HFFc6 (cell line): ENCODE measurements at regions not wholly inside any gene's neighbourhood (a gene's known extent, or its start where the extent isn't known, plus 50 kb on each side); places are given as distances from the start of the nearest gene placed in this dataset.

ENCODE experiments used
- DNase-seq: peaks from one replicate; pipeline ENCODE4 v3.0.0-alpha.2; 2018
- H3K27ac Mint-ChIP-seq: 2 replicates; pipeline ENCODE4 v1.8.0; 2020; ENCODE audit warnings: mild to moderate bottlenecking, mixed read lengths
- H3K27me3 Mint-ChIP-seq: 2 replicates; pipeline ENCODE4 v1.8.0; 2021; ENCODE audit warnings: mild to moderate bottlenecking, moderate library complexity, mixed read lengths; ENCODE audit not compliant: insufficient read depth
- H3K36me3 Mint-ChIP-seq: 2 replicates; pipeline ENCODE4 v1.8.0; 2021; ENCODE audit warnings: low read depth, mixed read lengths
- H3K4me1 Mint-ChIP-seq: 2 replicates; pipeline ENCODE4 v1.8.0; 2020; ENCODE audit warnings: low read depth, mixed read lengths
- H3K4me3 Mint-ChIP-seq: 2 replicates; pipeline ENCODE4 v1.8.0; 2020; ENCODE audit warnings: mild to moderate bottlenecking, moderate library complexity, mixed read lengths
- H3K9me3 Mint-ChIP-seq: 2 replicates; pipeline ENCODE4 v1.8.0; 2020; ENCODE audit warnings: mild to moderate bottlenecking, mixed read lengths
- CTCF ChIP-seq: fragments of 200-600 bp; sonication (generic); IDR thresholded peaks from 2 replicates; pipeline ENCODE4 v1.5.0; 2021; ENCODE audit warnings: antibody characterized with exemption, mild to moderate bottlenecking

DNA sequence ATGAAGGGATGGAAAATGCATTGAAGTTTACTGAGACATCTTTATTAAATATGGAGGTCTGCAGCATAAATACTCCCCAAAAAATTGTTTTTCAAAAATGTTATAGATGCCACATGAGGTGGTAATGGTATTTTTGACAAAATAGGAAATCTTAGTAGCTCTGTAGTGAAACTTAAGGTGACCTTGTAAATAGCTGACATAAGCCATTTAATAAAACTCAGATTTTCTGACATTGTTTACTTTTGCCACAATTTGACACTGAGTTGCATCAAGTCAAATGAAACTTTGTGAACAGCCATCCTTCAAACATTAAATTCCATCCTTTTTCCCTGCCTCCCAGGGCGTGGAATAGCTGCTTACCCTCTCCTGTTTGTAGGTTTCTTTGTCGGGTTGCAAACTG is 953.1 kb downstream of the PCDH17 start:
- no peak overlapping the region for H3K4me3 Mint-ChIP-seq
- TF ChIP-seq CTCF, result no peak
- no peaks in the 10 kb centered on the region; the same call in 1 of the 2 replicates for H3K27me3 Mint-ChIP-seq
- no peak overlapping the region for H3K27ac Mint-ChIP-seq
- no peak for DNase-seq
- H3K4me1 Mint-ChIP-seq, result no peaks in the 10 kb centered on the region
- no peaks in the 10 kb centered on the region; the same call in 1 of the 2 replicates for H3K36me3 Mint-ChIP-seq
- peaks cover 22% of the 10 kb centered on the region for H3K9me3 Mint-ChIP-seq

GRCh38 chr13:58587183-58587582 is 955.6 kb downstream of the PCDH17 start:
- no peak overlapping the region for H3K27ac Mint-ChIP-seq
- no peak for TF ChIP-seq CTCF
- peaks cover 31% of the 10 kb centered on the region for H3K9me3 Mint-ChIP-seq
- H3K4me3 Mint-ChIP-seq, result no peak overlapping the region
- DNase-seq, result no peak
- H3K27me3 Mint-ChIP-seq, result no peaks in the 10 kb centered on the region; the same call in 1 of the 2 replicates
- no peaks in the 10 kb centered on the region for H3K4me1 Mint-ChIP-seq
- H3K36me3 Mint-ChIP-seq, result no peaks in the 10 kb centered on the region; the same call in 1 of the 2 replicates

DNA sequence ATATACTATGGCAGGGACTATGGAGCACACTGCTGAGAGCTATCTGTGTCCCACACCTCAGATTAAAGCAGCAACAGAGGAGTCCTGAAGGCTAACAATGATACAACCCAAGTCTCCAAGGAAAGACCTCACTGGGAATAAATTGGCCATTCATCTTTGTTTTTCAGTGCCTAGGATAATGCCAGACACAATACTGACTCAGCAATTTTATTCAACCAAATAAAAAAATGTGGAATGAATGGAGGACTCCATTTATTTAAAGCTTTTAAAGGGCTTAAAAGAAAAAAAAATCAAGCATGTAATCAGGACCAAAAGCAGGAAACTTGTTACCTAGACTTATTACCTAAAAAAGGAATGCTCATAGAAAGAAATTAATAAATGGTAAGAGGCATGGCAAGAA is 960.5 kb downstream of the PCDH17 start:
- no peaks in the 10 kb centered on the region; the same call in none of the 2 replicates for H3K27me3 Mint-ChIP-seq
- no peak for DNase-seq
- H3K4me1 Mint-ChIP-seq, result no peaks in the 10 kb centered on the region
- TF ChIP-seq CTCF, result no peak
- H3K36me3 Mint-ChIP-seq, result no peaks in the 10 kb centered on the region
- no peak overlapping the region for H3K27ac Mint-ChIP-seq
- peaks cover 42% of the 10 kb centered on the region for H3K9me3 Mint-ChIP-seq
- no peak overlapping the region for H3K4me3 Mint-ChIP-seq

GRCh38 chr13:58592786-58593185 is 961.2 kb downstream of the PCDH17 start:
- no peak overlapping the region for H3K4me3 Mint-ChIP-seq
- no peak overlapping the region for H3K27ac Mint-ChIP-seq

DNA sequence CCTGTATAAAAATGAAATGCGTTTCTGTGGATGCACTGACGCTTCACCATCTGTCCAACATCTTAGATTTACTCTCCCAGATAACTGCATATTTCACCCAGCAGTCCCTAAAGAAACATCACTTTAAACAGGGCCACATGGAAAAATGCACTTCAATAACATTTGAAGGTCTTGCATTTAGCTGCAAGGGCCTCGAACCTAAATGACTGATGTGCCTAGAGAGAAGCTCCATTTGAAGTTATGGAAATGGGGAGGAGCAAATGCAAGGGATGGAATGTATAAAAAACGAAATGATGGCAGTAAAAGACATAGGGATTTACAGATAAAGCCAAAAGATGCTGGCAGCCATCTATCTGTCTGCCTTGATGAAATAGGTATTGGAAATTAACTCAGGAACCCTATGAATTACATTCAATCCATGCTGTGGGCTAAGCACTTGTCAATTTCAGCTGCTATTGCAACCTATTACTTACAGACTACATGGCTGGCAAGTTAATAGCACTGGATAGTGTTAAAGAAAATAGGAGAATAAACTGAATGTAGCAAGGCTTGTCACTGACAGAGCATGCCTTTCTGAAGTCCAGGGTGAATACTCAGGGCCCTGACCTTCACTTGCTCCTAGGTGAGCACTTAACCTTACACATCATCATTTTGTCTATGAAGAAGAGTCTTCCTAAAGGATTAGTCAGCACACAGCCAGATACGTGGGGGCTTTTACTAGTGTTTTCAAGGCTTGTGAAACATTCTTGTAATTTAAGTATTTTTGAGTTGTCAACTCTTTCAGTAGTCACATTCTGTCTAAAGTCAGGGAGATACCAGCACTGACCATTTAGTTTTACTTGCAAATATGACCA is 963.4 kb downstream of the PCDH17 start:
- no peak overlapping the region for H3K27ac Mint-ChIP-seq
- TF ChIP-seq CTCF, result no peak
- no peaks in the 10 kb centered on the region for H3K36me3 Mint-ChIP-seq
- peaks cover 33% of the 10 kb centered on the region for H3K9me3 Mint-ChIP-seq
- H3K4me1 Mint-ChIP-seq, result no peaks in the 10 kb centered on the region
- no peak for DNase-seq
- H3K27me3 Mint-ChIP-seq, result no peaks in the 10 kb centered on the region; the same call in none of the 2 replicates
- no peak overlapping the region for H3K4me3 Mint-ChIP-seq

More at GRCh38 chr13:58592786-58593185, 961.2 kb downstream of the PCDH17 start:
- DNase-seq, result no peak
- H3K27me3 Mint-ChIP-seq, result no peaks in the 10 kb centered on the region; the same call in none of the 2 replicates
- peaks cover 38% of the 10 kb centered on the region for H3K9me3 Mint-ChIP-seq
- H3K36me3 Mint-ChIP-seq, result no peaks in the 10 kb centered on the region
- no peaks in the 10 kb centered on the region for H3K4me1 Mint-ChIP-seq
- no peak for TF ChIP-seq CTCF
